K562 (cell line): ENCODE measurements at regions not wholly inside any gene's neighbourhood (a gene's known extent, or its start where the extent isn't known, plus 50 kb on each side); places are given as distances from the start of the nearest gene placed in this dataset.

Experiments used
- ATAC-seq: fragments of 200-7000 bp; cut with Tn5 transposase; 3 replicates; pipeline ENCODE4 v1.9.1; 2020; ENCODE audit warnings: moderate library complexity
- BruUV-seq: library from RNA; stranded (reverse); fragments of 400-500 nt; replicated peaks from 2 replicates; lab custom pipeline; 2021; lab: Mats Ljungman, UMichigan
- CTCF ChIA-PET: fragments of 300-600 bp; formaldehyde crosslinking; extraction: SDS; loops from one replicate; lab custom pipeline; 2021; ENCODE audit warnings: low intra/inter-chr PET ratio; lab: Yijun Ruan, JAX
- POLR2A ChIA-PET: fragments of 300-600, 350-650 bp; sonication (Branson Sonifier 250); formaldehyde crosslinking; extraction: SDS; loops from one replicate; lab custom pipeline; 2021; ENCODE audit warnings: antibody characterized with exemption, inconsistent platforms; lab: Yijun Ruan, JAX
- DNase-seq, 4 experiments: peaks; one replicate each; pipeline versions ENCODE4 v3.0.0 to v3.0.0-alpha.2; 2011 to 2018; ENCODE audit warnings: low spot score in 3 of 4, mixed read lengths in 3 of 4; ENCODE audit errors: extremely low read depth in 1 of 4
- FAIRE-seq: peaks from 2 replicates; lab custom pipeline; 2011; peaks lifted over from hg19 to GRCh38; lab: Jason Lieb, UNC
- H2AFZ ChIP-seq: 2 replicates; pipeline ENCODE4 v1.6.0; 2011; ENCODE audit warnings: low read depth, low read length, control low read depth, inconsistent platforms
- H3K27ac ChIP-seq: fragments of 200-600 bp; 3 replicates; pipeline ENCODE4 v1.8.0; 2011; ENCODE audit warnings: low read depth, mild to moderate bottlenecking, control low read depth, inconsistent platforms, low read length, moderate library complexity, mixed read lengths; ENCODE audit errors: extremely low read depth
- H3K27me3 ChIP-seq, 2 experiments: fragments of 300-600 bp in 1 of 2; 2 replicates in 1 of 2; 3 replicates in 1 of 2; pipeline versions ENCODE4 v1.6.0 to v1.8.0; 2011; ENCODE audit warnings: inconsistent platforms in 2 of 2, low read length in 2 of 2, mild to moderate bottlenecking in 1 of 2, mixed read lengths in 1 of 2, moderate library complexity in 1 of 2; ENCODE audit not compliant: control insufficient read depth in 2 of 2, insufficient read depth in 2 of 2
- H3K36me3 ChIP-seq: fragments of 300-600 bp; 3 replicates; pipeline ENCODE4 v1.8.0; 2011; ENCODE audit warnings: mild to moderate bottlenecking, low read length, inconsistent platforms; ENCODE audit not compliant: control insufficient read depth, insufficient read depth
- H3K4me1 ChIP-seq, 2 experiments: fragments of 200-600 bp in 1 of 2; replicated peaks in 1 of 2; 2 replicates in 1 of 2; 3 replicates in 1 of 2; pipeline versions ENCODE4 v1.5.1 to v1.8.0; 2011; ENCODE audit warnings: inconsistent platforms in 2 of 2, low read length in 2 of 2, mild to moderate bottlenecking in 1 of 2, mixed read lengths in 1 of 2, moderate library complexity in 1 of 2; ENCODE audit not compliant: control insufficient read depth in 2 of 2, insufficient read depth in 2 of 2
- H3K4me2 ChIP-seq: 2 replicates; pipeline ENCODE4 v1.6.1; 2011; ENCODE audit warnings: low read length, control low read depth, inconsistent platforms, mixed read lengths; ENCODE audit not compliant: insufficient read depth
- H3K4me3 ChIP-seq: fragments of 200-600 bp; sonication (generic), shearing (Covaris generic); 2 replicates; pipeline ENCODE4 v1.5.1; 2016; ENCODE audit warnings: control low read depth, inconsistent platforms
- H3K79me2 ChIP-seq: fragments of 200-600 bp; 3 replicates; pipeline ENCODE4 v1.8.0; 2011; ENCODE audit warnings: low read length, inconsistent platforms; ENCODE audit not compliant: control insufficient read depth, insufficient read depth
- H3K9ac ChIP-seq, 2 experiments: 2 replicates each; pipeline versions ENCODE4 v1.6.0 to v1.6.1; 2011; ENCODE audit warnings: low read depth in 2 of 2, low read length in 2 of 2, control low read depth in 1 of 2, inconsistent platforms in 1 of 2, mild to moderate bottlenecking in 1 of 2, mixed read lengths in 1 of 2; ENCODE audit not compliant: insufficient read depth in 1 of 2
- H3K9me1 ChIP-seq: one replicate; pipeline ENCODE4 v1.6.0; 2011; ENCODE audit warnings: inconsistent platforms, mild to moderate bottlenecking, low read length, moderate library complexity; ENCODE audit not compliant: control insufficient read depth, insufficient read depth
- H3K9me3 ChIP-seq: replicated peaks from 2 replicates; pipeline ENCODE4 v1.5.1; 2011; ENCODE audit warnings: low read depth, low read length, inconsistent platforms; ENCODE audit not compliant: control insufficient read depth, insufficient read depth
- H4K20me1 ChIP-seq: replicated peaks from 2 replicates; pipeline ENCODE4 v1.6.1; 2011; ENCODE audit warnings: low read length, inconsistent platforms, mixed read lengths; ENCODE audit not compliant: control insufficient read depth, insufficient read depth
- E2F5 ChIP-seq: sonication (generic); formaldehyde crosslinking; IDR thresholded peaks from 2 replicates; pipeline ENCODE4 v1.8.0; 2022; ENCODE audit warnings: mild to moderate bottlenecking, missing genetic modification reagents
- FOXA1 ChIP-seq: fragments of 450-650 bp; IDR thresholded peaks from 2 replicates; pipeline ENCODE4 v1.6.1; 2016; ENCODE audit warnings: mild to moderate bottlenecking, borderline replicate concordance
- FOXA3 ChIP-seq, 2 experiments: fragments of 450-650 bp in 1 of 2; sonication (generic) in 1 of 2; formaldehyde crosslinking; IDR thresholded peaks in 1 of 2; conservative IDR thresholded peaks in 1 of 2; 2 replicates each; pipeline versions ENCODE4 v1.4.0 to v1.8.0; 2020 to 2022; ENCODE audit warnings: mild to moderate bottlenecking in 2 of 2, missing genetic modification reagents in 1 of 2
- ILF3 ChIP-seq: fragments of 450-650 bp; IDR thresholded peaks from 2 replicates; pipeline ENCODE4 v1.6.1; 2018; ENCODE audit warnings: antibody characterized with exemption, mild to moderate bottlenecking, moderate library complexity, borderline replicate concordance
- MCM7 ChIP-seq, 2 experiments: fragments of 450-650 bp; IDR thresholded peaks; 2 replicates each; pipeline ENCODE4 v1.6.1; 2016 to 2018
- NR2C1 ChIP-seq, 2 experiments: fragments of 450-650 bp; IDR thresholded peaks; 2 replicates each; pipeline ENCODE4 v1.6.1; 2017; ENCODE audit warnings: mild to moderate bottlenecking in 2 of 2, antibody characterized with exemption in 1 of 2, inconsistent platforms in 1 of 2, missing compliant biosample characterization in 1 of 2, missing genetic modification characterization in 1 of 2
- PTRF ChIP-seq: fragments of 450-650 bp; IDR thresholded peaks from 2 replicates; pipeline ENCODE4 v1.6.1; 2016; ENCODE audit warnings: mild to moderate bottlenecking, missing genetic modification characterization, missing compliant biosample characterization
- RBM34 ChIP-seq: fragments of 200-400 bp; formaldehyde crosslinking; IDR thresholded peaks from 2 replicates; pipeline ENCODE4 v1.6.1; 2018; ENCODE audit warnings: low read length, borderline replicate concordance; ENCODE audit not compliant: insufficient read depth
- RBM39 ChIP-seq: fragments of 200-400 bp; formaldehyde crosslinking; optimal IDR thresholded peaks from 2 replicates; pipeline ENCODE3; 2018; ENCODE audit warnings: low read depth, low read length
- SAP30 ChIP-seq: fragments of 200-600 bp; sonication (generic); IDR thresholded peaks from 2 replicates; pipeline ENCODE4 v1.6.1; 2012; ENCODE audit warnings: borderline replicate concordance, low read depth, mild to moderate bottlenecking, moderate library complexity, low read length, control low read depth, inconsistent platforms; ENCODE audit not compliant: insufficient read depth, poor library complexity, severe bottlenecking
- ZNF407 ChIP-seq: fragments of 450-650 bp; IDR thresholded peaks from 2 replicates; pipeline ENCODE4 v1.6.1; 2016; ENCODE audit warnings: low read depth
- ZNF717 ChIP-seq: fragments of 250-450 bp; sonication (Bioruptor Pico); IDR thresholded peaks from 2 replicates; pipeline ENCODE4 v1.5.0; 2021
- WGBS: fragments of 100-300 bp; shearing (Covaris generic); methylation state at CpG from one replicate; pipeline ENCODE4 v1.1.6; 2016; ENCODE audit warnings: low coverage, mixed read lengths; ENCODE audit not compliant: insufficient coverage; ENCODE audit errors: missing lambda C conversion rate; 5-methylcytosine and 5-hydroxymethylcytosine counted together
- in situ Hi-C: fragments of 300-500 bp; cut with MboI; formaldehyde crosslinking; loops from 4 replicates; pipeline ENCODE4 v1.15.0; 2018; ENCODE audit warnings: inconsistent platforms, mixed read lengths
- intact Hi-C: fragments of 100-400 bp; cut with micrococcal nuclease; formaldehyde crosslinking; loops from 2 replicates; pipeline ENCODE4 v1.14.2; 2022

- no TSS peak for BruUV-seq
These were observed 769.0 kb downstream of the BRINP3 start for GRCh38 chr1:189708674-189709073.

More at GRCh38 chr1:189708674-189709073, 769.0 kb downstream of the BRINP3 start:
- in situ Hi-C loops (no loop called here), intact Hi-C loops (no loop called here)
- H3K27ac ChIP-seq = no peak overlapping the region
- H3K36me3 ChIP-seq = no peaks in the 10 kb centered on the region
- H3K4me3 ChIP-seq = no peak overlapping the region
- ATAC-seq = no peak
- no peak overlapping the region for H3K9ac ChIP-seq
- no peaks in the 10 kb centered on the region for H4K20me1 ChIP-seq
- FAIRE-seq = no peak
- H3K27me3 ChIP-seq = no peaks in the 10 kb centered on the region
- POLR2A ChIA-PET = no interaction called here
- H3K9me1 ChIP-seq = no peaks in the 10 kb centered on the region
- WGBS = 0% methylated on average over 3 of the region's 3 CpGs
- peaks cover 9% of the 10 kb centered on the region for H3K9me3 ChIP-seq
- CTCF ChIA-PET = no interaction called here
- no peaks in the 10 kb centered on the region for H3K4me1 ChIP-seq
- no peaks in the 10 kb centered on the region for H3K79me2 ChIP-seq
- H2AFZ ChIP-seq = no peak overlapping the region
- no peak for DNase-seq
- no peak overlapping the region for H3K4me2 ChIP-seq
- TF ChIP-seq FOXA3 (CRISPR knock-in tag; conservative IDR thresholded peaks at IDR 0.05 in 1 of 2, IDR thresholded peaks at IDR 0.05 in 1 of 2) = no peak
- TF ChIP-seq RBM39 = no peak
- no peak for TF ChIP-seq PTRF (tag)
- TF ChIP-seq ZNF407 = no peak
- no peak for TF ChIP-seq RBM34
- no peak for TF ChIP-seq FOXA1
- no peak for TF ChIP-seq SAP30
- no peak for TF ChIP-seq MCM7 (IDR thresholded peaks at IDR 0.05)
- no peak for TF ChIP-seq E2F5 (CRISPR knock-in tag)
- TF ChIP-seq ILF3 = no peak
- no peak for TF ChIP-seq ZNF717 (CRISPR knock-in tag)
- no peak for TF ChIP-seq NR2C1 (IDR thresholded peaks at IDR 0.05)
- TF ChIP-seq NR2C1 (tag; IDR thresholded peaks at IDR 0.05) = no peak
- TF ChIP-seq, all 486 proteins: peak for 0
